ENCODE measurements at regions not wholly inside any gene's neighbourhood (a gene's known extent, or its start where the extent isn't known, plus 50 kb on each side); places are given as distances from the start of the nearest gene placed in this dataset.

DNA sequence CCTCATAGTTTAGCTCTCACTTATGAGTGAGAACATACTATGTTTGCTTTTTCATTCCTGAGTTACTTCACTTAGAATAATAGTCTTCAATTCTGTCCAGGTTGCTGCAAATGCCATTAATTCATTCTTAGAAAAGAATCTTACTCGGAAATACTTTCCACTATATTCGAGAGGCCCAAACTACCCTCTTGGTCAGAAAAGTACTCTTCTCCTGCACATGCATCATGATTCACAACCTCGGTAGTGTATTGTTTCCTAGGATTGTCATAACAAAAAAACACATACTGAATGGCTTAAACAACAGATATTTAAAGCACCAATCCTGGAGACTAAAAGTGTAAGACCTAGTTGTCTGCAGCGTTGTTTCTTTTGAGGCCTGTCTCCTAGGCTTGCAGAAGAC is 364.0 kb upstream of the SLC14A2 start (continued):
- no peak for TF ChIP-seq ZNF175 (tag by site-specific recombination; IDR thresholded peaks at IDR 0.05)
- no peak for TF ChIP-seq ZNF433 (tag by site-specific recombination; IDR thresholded peaks at IDR 0.05; ENCODE audit: low read depth)
- TF ChIP-seq ZNF76 (tag by site-specific recombination; IDR thresholded peaks at IDR 0.05; ENCODE audit: borderline replicate concordance, low read depth), result no peak
- TF ChIP-seq ZNF211 (tag by site-specific recombination; IDR thresholded peaks at IDR 0.05; ENCODE audit: low read depth), result no peak
- TF ChIP-seq GLI4 (tag by site-specific recombination; IDR thresholded peaks at IDR 0.05), result no peak
- TF ChIP-seq, protein P1, sequence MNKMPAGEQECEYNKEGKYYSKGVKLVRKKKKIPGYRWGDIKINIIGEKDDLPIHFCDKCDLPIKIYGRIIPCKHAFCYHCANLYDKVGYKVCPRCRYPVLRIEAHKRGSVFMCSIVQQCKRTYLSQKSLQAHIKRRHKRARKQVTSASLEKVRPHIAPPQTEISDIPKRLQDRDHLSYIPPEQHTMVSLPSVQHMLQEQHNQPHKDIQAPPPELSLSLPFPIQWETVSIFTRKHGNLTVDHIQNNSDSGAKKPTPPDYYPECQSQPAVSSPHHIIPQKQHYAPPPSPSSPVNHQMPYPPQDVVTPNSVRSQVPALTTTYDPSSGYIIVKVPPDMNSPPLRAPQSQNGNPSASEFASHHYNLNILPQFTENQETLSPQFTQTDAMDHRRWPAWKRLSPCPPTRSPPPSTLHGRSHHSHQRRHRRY (tag by site-specific recombination; IDR thresholded peaks at IDR 0.05), result no peak

DNA sequence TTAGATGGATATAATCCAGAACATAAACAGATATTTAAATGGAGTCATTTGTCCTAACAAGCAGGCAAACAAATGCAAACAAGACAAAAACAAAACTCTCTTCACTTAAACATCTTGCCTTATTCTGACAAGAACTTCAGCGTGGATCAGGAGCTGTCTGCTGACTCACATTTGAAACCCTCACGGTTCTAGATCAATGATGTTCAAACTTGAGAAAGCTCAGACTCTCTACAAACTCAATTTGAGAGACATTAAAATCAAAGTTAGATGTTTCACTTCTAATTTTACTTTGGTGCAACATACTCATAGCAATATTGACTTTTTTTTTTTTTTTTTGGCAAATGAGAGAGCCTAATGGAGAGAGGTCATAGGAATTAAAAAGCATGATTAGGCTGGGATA is 362.8 kb upstream of the SLC14A2 start:
- TF ChIP-seq, protein P2, sequence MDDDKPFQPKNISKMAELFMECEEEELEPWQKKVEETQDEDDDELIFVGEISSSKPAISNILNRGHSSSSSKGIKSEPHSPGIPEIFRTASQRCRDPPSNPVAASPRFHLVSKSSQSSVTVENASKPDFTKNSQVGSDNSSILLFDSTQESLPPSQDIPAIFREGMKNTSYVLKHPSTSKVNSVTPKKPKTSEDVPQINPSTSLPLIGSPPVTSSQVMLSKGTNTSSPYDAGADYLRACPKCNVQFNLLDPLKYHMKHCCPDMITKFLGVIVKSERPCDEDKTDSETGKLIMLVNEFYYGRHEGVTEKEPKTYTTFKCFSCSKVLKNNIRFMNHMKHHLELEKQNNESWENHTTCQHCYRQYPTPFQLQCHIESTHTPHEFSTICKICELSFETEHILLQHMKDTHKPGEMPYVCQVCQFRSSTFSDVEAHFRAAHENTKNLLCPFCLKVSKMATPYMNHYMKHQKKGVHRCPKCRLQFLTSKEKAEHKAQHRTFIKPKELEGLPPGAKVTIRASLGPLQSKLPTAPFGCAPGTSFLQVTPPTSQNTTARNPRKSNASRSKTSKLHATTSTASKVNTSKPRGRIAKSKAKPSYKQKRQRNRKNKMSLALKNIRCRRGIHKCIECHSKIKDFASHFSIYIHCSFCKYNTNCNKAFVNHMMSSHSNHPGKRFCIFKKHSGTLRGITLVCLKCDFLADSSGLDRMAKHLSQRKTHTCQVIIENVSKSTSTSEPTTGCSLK (tag by site-specific recombination; IDR thresholded peaks at IDR 0.05), result no peak
- TF ChIP-seq KLF9 (tag by site-specific recombination; IDR thresholded peaks at IDR 0.05; ENCODE audit: low read depth) (no peak), ZNF416 (tag by site-specific recombination; IDR thresholded peaks at IDR 0.05) (no peak), ZNF621 (tag by site-specific recombination; IDR thresholded peaks at IDR 0.05) (no peak), ZNF24 (tag by site-specific recombination; IDR thresholded peaks at IDR 0.05) (no peak), ZNF121 (tag by site-specific recombination; IDR thresholded peaks at IDR 0.05) (no peak), ZNF585B (tag by site-specific recombination; IDR thresholded peaks at IDR 0.05) (no peak), ZIC2 (tag by site-specific recombination; IDR thresholded peaks at IDR 0.05) (no peak), ZNF626 (tag by site-specific recombination; IDR thresholded peaks at IDR 0.05) (no peak), YY2 (tag by site-specific recombination; IDR thresholded peaks at IDR 0.05) (no peak), GFI1B (tag by site-specific recombination; IDR thresholded peaks at IDR 0.05) (no peak), ZNF16 (tag by site-specific recombination; IDR thresholded peaks at IDR 0.05; ENCODE audit: low read depth) (no peak), ZNF629 (tag by site-specific recombination; IDR thresholded peaks at IDR 0.05) (no peak)
- TF ChIP-seq, protein P3, sequence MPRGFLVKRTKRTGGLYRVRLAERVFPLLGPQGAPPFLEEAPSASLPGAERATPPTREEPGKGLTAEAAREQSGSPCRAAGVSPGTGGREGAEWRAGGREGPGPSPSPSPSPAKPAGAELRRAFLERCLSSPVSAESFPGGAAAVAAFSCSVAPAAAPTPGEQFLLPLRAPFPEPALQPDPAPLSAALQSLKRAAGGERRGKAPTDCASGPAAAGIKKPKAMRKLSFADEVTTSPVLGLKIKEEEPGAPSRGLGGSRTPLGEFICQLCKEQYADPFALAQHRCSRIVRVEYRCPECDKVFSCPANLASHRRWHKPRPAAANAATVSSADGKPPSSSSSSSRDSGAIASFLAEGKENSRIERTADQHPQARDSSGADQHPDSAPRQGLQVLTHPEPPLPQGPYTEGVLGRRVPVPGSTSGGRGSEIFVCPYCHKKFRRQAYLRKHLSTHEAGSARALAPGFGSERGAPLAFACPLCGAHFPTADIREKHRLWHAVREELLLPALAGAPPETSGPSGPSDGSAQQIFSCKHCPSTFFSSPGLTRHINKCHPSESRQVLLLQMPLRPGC (tag by site-specific recombination; IDR thresholded peaks at IDR 0.05), result no peak
- ChIA-PET POLR2A (no interaction called here), CTCF (interaction anchor here (0.7 to 1.4 kb wide), 3 partner anchors 39 to 1665 kb away, joined by 3 to 4 read pairs (median 3); no protein-coding TSS in a partner anchor)
- Histone ChIP-seq H3K4me3 (ENCODE audit: low read depth, low read length) (no peak overlapping the region), H3K4me1 (ENCODE audit: control insufficient read depth, insufficient read depth, low read length) (no peaks in the 10 kb centered on the region), H3K36me3 (ENCODE audit: control insufficient read depth in 2 of 2, insufficient read depth in 1 of 2, low read length in 2 of 2) (no peaks in the 10 kb centered on the region), H3K9me3 (ENCODE audit: control insufficient read depth, insufficient read depth, low read depth, low read length) (no peaks in the 10 kb centered on the region), H3K27ac (ENCODE audit: extremely low read depth, low read depth, low read length) (no peak overlapping the region)

DNA sequence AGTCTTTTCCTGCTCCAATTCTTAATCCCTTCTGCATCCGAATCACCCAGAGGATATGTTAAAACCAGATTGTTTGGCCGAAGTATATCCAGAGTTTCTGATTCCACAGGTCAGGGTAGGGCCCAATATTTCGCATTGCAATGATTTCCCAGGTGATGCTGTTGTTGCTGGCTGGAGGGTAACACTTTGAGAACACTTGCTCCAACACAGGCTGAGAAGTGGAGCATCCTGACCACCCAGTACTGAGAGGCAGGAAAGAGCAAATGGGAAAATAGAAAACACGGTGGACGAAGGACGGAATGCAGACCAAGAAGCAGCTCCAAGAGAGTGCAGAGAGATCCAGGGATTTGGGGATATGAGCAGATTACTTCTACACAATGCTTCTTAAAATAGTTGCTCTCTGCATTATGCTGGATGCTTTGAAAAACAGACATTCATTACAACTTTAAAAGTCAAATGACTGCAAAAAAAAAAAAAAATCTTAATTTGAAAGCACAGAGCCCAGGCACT is 362.2 kb upstream of the SLC14A2 start:
- no peaks in the 10 kb centered on the region for H3K36me3 ChIP-seq (ENCODE audit: control insufficient read depth in 2 of 2, insufficient read depth in 1 of 2, low read length in 2 of 2)
- H3K4me1 ChIP-seq (ENCODE audit: control insufficient read depth, insufficient read depth, low read length), result no peaks in the 10 kb centered on the region
- ChIA-PET POLR2A (no interaction called here), CTCF (interaction anchor here (0.6 to 1.4 kb wide), 4 partner anchors 23 to 133 kb away, joined by 3 to 5 read pairs (median 4); no protein-coding TSS in a partner anchor)
- TF ChIP-seq ZNF777 (tag by site-specific recombination; IDR thresholded peaks at IDR 0.05; ENCODE audit: borderline replicate concordance) (no peak), ZBTB7A (tag by site-specific recombination; IDR thresholded peaks at IDR 0.05; ENCODE audit: low read depth) (no peak), ZNF792 (tag by site-specific recombination; IDR thresholded peaks at IDR 0.05) (no peak), ZNF510 (tag by site-specific recombination; IDR thresholded peaks at IDR 0.05; ENCODE audit: insufficient replicate concordance) (no peak), KLF9 (tag by site-specific recombination; IDR thresholded peaks at IDR 0.05; ENCODE audit: low read depth) (no peak), ZNF629 (tag by site-specific recombination; IDR thresholded peaks at IDR 0.05) (no peak), YY2 (tag by site-specific recombination; IDR thresholded peaks at IDR 0.05) (no peak), ZNF747 (tag by site-specific recombination; IDR thresholded peaks at IDR 0.05) (no peak)
- TF ChIP-seq, protein P1 (tag by site-specific recombination; IDR thresholded peaks at IDR 0.05), result no peak
- TF ChIP-seq, protein P4, sequence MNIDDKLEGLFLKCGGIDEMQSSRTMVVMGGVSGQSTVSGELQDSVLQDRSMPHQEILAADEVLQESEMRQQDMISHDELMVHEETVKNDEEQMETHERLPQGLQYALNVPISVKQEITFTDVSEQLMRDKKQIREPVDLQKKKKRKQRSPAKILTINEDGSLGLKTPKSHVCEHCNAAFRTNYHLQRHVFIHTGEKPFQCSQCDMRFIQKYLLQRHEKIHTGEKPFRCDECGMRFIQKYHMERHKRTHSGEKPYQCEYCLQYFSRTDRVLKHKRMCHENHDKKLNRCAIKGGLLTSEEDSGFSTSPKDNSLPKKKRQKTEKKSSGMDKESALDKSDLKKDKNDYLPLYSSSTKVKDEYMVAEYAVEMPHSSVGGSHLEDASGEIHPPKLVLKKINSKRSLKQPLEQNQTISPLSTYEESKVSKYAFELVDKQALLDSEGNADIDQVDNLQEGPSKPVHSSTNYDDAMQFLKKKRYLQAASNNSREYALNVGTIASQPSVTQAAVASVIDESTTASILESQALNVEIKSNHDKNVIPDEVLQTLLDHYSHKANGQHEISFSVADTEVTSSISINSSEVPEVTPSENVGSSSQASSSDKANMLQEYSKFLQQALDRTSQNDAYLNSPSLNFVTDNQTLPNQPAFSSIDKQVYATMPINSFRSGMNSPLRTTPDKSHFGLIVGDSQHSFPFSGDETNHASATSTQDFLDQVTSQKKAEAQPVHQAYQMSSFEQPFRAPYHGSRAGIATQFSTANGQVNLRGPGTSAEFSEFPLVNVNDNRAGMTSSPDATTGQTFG (tag by site-specific recombination; IDR thresholded peaks at IDR 0.05; ENCODE audit: borderline replicate concordance), result no peak
- no peak overlapping the region for H3K27ac ChIP-seq (ENCODE audit: extremely low read depth, low read depth, low read length)
- no peak overlapping the region for H3K4me3 ChIP-seq (ENCODE audit: low read depth, low read length)
- no peaks in the 10 kb centered on the region for H3K9me3 ChIP-seq (ENCODE audit: control insufficient read depth, insufficient read depth, low read depth, low read length)

Data from HEK293 (cell line).